HS-27A (cell line): ENCODE measurements at regions not wholly inside any gene's neighbourhood (a gene's known extent, or its start where the extent isn't known, plus 50 kb on each side); places are given as distances from the start of the nearest gene placed in this dataset.

Experiments
- DNase-seq: peaks from one replicate; pipeline ENCODE4 v3.0.0-alpha.2; 2012; ENCODE audit warnings: low read depth, missing footprints

DNA sequence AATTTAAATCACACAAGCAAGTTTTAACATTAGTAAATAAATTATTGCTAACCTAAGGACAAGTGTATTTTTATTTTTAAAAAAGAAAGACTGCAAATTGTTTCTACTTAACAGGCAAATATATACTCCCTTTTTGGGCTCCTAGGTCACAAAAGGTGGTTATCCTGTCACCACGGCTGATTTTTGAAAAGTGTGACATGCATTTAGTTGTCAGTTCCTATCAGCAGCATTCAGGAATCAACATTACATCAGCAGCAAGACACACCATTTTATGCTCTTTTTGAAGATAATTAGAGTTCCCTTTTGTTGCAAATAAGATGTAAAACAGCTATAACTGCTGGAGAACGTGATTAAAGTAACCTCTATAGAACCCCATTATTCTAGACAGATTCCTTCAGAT is 357.5 kb upstream of the TMCO5A start:
- DNase-seq = no peak

DNA sequence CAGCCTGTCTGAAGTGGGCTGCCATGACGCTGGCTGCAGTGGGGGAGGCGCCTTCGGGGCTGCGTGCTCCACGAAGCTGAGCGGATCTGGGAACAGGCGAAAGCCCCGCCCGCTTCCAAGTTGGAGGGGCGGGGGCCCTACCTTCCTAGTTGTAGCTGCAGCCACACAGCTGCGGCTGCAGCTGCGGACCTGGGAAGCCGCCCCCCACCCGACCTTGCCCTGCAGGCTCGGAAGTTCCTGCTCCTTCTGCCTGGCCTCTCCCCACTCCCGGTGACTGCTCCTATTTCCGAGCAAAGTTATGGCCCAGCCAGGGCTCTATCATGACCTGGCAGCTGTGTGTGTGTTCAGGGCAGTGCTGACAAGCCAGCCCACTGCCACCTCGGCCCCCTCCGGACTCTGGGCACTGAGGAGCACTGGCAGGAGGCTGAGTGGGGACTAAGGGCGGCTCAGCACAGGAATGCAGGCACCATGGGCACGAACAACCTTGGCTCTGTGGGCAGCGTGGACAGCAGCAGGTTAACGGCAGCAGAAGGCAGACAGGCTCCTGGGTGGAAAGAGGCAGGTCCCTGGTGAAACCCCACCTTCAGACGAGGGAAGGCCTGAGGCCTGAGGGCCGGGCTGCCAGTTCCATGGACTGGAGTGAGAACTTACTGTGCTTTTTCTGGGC is 352.4 kb upstream of the TMCO5A start:
- no peak for DNase-seq

DNA sequence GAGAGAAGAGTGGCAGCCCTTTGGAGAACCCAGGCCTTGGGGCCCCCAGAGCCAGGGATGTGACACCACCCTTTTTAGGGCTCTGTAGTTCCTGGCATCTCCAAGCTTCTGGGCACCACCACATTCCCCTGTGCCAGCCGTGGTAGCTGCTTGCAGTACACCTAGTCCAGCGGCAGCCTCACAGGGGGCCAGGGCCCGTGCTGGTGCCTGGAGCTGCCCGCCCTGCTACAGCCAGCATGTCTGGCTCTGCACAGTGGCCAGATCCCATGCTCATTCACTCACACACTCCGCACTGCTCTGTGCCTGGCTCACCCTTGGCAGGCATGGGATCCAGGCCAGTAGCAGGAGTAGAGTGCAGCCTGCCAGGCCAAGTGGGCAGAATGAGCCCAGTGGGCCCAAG is 351.6 kb upstream of the TMCO5A start:
- no peak for DNase-seq

DNA sequence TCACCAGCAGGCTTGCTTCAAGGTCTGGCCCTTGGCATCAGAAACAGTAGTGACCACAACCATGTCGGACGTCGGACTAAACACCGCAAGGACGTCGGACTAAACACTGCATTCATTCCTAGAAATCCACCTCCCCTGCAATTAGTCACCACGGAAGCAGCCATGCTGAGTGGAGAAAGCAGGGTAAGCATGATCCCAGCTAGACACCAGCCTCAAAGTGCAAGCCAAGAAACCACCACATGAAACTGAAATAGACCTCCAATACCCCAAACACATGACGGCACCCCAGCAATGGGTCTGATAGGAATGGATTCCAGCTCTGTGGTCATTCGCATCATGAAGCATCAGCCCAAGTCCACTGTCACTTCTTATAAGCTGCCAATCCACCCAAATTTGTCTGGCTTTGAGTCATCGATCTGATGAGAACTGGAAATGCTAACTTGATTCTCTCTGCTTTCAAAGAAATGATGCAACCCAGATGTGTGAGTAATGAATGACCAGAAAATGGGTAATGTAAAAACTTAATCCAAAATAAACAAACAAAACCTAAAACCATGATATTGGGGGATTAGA is 348.3 kb upstream of the TMCO5A start:
- DNase-seq = peak; percentile 77

DNA sequence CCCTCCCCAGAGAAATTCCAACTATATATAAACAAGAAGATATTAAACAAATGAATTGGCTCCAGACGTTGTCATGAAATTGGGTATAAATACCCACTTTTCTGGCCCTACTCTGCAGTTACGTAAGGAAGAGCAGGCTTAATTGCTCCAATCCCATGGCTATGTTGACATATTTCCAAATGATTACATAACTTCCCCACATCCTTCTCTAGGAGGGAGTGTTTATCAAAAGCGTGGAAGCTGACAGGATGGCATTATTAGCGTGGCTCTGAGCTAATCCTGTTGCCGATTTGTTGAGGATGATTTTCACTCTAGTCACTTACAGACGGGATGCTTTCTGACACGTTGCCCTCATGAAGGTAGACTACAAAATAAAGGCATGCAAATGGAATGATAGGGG is 347.5 kb upstream of the TMCO5A start:
- no peak for DNase-seq

DNA sequence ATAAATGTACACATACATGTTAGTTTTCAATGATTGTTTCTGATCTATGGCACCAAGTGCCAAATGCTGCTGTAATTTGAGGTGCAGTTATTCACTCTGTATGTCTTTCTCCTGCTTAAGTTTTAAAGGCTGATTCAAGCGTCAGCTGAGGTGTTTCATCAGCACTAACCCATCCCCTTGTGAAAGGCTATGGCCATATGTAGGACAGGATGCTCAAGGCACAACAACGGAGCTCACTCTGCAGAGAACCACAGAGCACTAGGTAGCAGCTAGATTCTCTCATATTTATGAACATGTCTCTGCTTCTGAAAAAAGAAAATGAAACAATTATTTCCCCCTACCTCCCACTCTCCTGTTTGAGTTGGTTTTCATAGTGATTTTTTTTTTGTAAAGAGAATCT is 340.0 kb upstream of the TMCO5A start:
- no peak for DNase-seq

DNA sequence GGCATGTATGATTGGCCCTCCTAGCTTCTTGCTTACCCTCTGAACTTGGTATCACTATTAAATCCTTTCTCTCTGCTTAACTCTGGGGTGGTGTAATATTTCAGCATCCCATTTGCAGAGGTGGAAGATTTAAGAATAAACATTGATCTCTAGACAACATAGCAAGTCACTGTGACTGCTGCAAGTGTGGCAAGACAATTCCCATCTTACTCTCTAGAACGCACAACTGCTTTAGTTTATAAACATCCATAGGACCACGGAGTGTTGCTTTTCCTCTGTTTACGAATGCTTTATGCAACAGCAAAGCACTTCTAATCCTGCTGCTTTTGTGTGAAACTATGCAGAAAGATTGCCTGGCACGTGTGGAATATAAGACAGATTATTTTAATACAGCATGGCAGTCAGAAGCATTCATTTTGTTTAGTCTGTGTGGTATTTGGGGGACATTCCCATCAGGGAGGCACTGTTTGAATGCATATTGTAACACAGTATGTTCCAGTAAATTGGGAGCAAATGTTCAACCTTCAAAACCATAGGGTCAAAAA is 338.9 kb upstream of the TMCO5A start:
- DNase-seq = no peak

DNA sequence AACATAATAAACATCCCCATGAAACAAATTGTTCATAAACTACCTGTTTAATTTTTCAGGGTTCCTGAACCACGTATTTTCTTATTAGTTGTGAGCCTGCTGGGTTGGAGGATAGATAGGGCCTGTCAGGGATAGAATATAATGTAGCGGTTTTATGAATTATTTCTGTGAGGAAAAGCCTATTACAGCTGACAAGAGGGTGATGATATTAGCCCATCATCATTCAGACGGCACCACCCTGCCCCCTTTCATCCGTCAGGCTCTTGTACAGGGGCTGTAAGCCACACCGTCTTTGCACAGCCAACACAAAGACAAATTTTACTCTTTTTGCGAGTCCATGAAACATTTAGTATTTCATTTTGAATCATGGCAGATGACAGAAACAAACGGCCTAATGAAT is 335.3 kb upstream of the TMCO5A start:
- DNase-seq = no peak

DNA sequence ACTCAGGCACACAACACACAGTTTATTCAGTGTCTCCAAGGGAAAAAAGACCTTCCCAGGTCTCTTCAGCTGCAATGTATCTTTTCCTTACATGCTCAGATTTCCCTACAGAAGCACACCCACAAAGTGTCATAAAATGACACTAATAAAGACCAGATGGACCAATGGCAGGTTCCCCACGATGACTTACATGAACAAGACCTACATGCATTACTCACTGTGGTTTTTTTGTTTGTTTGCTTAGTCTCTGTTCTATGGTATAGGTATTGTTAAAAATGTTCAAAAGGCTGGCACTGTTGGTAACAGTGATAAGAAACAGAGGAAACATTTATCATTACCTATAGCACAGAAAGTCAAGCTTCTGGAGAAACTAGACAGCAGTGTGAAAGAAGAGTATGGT is 318.2 kb upstream of the TMCO5A start:
- DNase-seq = no peak

DNA sequence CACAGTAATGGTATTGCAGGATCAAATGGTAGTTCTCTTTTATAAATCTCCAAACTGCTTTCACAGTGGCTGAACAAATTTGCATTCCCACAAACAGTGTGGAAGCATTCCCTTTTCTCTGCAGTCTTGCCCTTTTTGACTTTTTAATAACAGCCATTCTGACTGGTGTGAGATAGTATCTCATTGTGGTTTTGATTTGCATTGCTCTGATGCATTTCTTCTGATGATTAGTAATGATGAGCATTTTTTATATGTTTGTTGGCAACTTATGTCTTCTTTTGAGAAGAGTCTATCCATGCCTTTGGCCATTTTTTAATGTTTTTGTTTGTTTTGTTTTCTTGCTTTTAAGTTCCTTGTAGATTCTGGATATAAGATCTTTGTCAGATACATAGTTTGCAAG is 316.1 kb upstream of the TMCO5A start:
- DNase-seq = no peak

DNA sequence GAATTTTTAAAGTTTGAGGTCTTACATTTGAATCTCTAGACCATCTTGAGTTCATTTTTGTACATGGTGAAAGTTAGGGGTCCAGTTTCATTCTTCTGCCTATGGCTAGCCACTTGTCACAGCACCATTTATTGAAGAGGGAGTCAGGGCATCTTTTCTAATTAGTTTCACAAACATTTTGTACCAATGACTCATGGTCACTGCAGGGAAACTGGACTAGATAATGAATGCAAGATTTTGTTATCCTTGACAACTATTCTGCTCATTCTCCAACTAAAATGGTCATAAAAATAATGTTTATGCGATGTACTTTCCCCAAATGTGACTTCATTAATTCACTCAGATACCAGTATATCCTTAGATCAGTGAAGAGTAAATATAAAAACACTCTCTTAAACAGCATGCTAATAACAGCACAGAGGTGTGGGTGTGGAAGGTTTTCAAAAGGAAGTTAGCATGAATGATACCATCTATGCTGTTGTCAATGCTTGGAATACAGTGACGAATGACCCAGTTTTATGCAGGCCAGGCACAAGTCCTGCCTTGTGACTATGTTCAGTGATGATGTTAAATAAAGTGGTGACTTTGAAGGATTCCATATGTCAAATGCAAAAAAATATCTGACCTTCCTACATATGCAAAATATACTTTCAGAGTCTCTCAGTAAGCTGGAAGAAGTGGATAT is 314.9 kb upstream of the TMCO5A start:
- no peak for DNase-seq

DNA sequence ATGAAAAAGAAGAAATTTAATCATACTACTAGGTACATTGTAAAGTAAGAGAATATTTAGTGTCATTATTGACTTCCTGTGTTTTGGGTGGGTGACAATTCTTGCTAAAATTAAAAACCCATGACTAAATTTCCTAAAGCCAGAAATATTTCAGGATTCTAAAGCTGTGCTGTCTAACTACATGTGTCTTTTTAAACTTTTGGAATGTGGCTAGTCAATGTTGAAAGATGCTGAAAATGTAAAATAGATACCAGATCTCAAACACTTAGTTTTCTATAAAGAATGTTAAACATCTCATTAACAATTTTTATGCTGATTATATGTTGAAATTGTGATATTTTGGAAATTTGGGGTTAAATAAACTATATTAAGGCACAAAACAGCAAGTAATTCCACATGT is 308.9 kb upstream of the TMCO5A start:
- DNase-seq = no peak

DNA sequence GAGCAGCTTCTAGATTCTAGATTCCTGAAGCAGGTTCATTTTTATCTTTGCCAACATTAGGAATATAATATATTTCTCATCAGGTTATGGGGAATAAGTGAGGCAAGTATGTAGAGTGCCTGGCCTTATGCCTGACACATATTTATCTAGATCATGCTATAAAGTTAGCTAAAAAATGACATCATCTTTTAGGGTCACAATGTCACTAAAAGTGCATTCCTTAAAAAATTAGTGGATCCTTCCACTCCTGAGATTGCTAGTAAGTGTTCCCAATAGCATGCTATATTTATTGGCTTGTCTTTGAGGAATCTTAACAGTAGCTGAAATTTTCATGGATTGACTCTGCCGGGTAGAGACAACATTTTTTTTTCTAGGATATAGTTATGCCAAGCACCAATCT is 305.9 kb upstream of the TMCO5A start:
- DNase-seq = no peak

DNA sequence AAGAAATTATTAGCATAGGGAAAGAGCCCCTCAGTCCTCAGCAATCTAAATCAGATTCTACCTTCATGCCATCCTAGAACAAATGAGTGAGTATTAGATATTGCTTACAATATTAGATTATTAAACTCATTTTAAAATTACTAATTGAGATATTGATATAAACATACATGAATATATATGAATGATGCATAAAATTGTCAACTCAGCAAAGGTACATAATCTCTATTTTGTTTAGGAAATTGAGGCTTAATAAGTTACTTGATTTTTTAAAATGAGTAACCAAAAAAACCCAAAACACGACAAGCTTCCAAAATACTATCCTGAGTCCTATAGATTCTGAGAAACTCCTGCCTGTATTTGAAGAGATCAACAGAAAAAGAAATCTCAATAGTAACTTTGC is 297.7 kb upstream of the TMCO5A start:
- no peak for DNase-seq

DNA sequence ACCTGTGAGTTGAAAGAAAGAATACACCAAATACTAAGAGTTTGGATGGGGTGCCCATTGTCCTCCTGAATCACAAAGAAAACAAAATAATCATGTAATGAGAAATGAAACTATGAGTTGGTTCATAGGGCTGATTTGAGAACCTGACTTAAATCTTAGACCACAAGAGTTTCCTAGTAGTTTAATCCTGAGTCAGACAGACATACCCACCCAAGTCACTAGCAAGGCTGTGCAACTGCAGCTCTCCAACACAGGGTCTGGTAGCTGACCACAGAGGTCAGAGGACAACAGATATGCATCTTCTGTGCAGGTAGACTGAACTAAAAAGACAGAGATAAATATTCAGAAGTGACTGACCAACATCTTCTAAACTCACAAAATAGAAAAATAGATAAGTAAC is 296.3 kb upstream of the TMCO5A start:
- no peak for DNase-seq

DNA sequence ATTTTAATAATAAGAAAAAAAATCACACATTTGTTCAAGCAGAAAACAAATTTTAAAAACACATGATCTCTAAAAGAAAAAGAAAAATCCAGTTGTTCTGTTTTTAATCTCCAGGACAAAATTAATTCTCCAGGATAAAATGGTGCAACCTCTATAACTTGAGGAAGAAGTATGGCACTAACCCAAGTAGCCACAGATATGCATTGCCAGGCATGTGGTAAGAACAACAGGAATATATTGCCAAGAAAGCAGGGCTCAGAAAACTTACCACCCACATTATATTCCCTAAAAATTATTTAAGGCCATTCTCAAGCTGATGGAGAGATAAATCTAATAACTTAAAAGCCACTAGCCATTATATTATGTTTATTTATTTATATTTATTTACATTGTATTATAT is 295.7 kb upstream of the TMCO5A start:
- no peak for DNase-seq

DNA sequence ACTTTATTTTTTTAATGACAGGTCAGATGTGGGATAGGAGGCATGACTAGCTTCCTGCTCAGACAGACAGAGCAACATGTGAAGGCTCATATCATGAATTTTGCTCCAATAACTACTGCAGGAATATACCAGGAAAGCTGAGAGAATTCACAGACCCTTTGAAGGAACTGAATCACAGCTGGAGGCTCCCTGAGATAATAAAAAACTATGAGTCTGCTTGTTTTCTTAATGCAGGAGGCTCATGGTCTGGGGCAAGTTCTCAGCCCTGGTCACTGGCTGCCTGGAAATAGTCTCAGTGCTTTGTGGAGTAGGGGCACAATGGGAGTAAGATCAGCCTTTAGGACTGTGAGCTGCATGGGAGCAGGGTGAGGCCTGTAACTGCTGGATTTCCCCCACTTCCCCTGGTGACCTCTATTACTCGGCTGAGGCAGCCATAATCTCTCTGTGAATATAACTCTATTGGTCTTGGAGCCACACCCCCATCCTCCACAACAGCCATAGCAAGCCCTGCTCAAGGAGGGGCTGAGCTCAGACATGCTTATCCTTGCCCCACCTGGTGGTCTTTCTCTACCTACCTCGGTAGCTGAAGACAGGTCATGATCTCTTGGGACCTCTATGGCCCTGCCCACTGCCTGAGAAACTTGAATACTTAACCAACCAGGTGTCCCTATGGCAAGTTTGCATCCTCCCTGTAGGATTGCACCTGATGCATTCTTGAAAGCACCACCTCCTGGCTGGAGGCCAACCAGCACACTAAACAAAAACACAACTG is 281.6 kb upstream of the TMCO5A start:
- no peak for DNase-seq

DNA sequence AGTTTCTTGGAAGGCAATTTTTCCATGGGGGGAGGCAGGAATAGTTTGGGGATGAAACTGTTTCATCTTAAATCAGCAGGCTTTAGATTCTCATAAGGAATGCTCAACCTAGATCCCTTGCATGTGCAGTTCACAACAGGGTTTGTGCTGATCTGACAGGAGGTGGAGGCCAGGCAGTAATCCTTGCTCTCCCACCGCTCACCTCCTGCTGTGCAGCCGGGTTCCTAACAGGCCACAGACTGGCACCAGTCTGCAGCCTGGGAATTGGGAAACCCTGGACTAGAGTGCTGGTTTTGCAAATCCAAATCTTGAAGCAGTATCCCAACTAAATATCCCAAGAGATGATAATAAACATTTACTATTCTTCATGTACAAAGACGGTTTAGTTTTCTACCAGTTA is 256.3 kb upstream of the TMCO5A start:
- DNase-seq = no peak

DNA sequence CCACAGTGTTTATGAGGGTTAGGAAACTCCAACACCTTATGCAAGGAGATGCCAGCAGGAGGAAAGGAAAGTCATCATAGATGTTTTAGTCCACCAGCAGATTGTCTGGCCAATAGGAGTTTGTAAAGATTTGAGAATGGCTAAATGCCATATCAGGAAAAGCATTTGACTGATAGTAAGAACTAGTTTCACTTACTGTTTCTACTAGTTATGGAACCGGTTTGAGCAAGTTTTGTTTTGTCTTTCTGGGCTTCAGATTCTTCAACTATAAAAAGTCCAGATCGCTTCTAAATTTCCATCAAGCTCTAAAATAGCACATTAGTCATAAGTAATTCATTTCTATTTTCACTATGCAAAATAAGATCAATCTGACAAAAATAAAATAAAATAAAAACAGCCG is 254.8 kb upstream of the TMCO5A start:
- no peak for DNase-seq

DNA sequence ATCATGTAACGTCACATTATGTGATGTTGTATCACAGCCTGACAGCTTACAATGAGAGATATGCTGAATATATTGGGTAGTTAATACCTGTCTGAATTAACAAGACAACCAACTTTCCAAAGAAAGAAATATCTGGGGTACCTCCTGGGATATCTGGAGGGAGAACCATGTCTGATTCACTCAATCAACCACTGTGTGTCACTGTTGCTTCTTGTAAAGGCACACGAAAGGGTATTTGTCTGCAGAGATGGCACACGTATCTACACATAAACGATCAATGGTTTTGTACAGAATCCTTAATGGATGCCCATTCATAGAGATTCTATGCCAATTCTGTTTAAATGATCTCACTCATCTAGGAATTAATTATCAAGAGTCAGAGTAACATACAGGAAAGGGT is 252.1 kb upstream of the TMCO5A start:
- peak; percentile 23 for DNase-seq

DNA sequence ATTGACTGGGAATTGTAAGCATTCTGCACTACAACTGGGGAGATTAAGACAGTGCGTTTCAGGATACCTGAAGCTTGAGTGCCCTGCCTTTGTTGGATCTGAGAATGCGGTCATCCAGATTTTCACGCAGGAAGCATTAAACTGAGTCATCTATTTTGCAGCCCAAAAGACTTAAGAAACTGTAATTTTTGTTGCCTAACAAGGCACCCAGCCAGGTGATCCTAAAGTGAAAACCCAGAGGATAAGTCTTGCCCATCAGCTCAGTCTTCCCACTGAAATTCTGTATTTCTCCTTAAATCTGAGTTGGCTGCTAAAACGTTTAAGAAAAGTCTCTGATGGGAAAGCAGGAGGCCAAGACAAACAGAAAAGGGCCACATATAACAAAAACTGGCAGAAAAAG is 242.5 kb upstream of the TMCO5A start:
- DNase-seq = no peak

DNA sequence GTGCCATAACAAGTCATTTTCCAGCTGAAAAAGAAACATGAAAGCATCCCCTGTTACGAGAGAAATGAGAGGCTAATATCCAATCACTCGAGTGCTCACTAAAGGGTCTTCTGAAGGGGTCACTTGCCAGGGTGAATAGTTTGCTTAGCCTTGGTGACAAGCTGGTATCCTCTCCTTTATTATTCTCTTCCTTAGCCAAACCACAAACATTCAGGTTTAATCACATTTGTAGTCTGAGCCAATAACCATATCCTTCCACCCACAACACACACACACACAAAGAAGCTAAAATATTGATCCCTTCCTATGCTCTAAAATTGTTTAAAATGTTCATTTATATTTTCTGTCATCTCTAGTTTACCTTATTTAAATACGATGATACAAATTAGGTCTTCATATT is 240.5 kb upstream of the TMCO5A start:
- peak; percentile 11 for DNase-seq

DNA sequence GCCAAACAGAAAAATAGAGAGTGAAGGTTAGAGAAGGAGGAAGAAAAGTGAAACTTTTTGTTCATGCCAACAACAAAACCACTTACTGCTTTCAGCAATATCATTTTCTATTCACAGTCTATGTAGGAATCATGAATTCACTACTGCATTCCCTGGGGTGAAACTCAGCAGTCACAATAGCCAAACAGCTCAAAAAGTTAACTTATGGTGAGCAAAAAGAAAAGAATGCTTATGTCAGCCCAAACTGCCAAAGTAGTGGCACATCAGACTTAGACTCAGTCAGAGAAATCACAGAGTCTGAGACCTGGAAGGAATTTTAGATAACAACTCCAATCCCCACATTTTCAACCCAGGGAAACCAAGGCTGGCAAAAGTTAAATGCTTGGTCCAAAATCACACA is 238.7 kb upstream of the TMCO5A start:
- DNase-seq = peak; percentile 30
